ENCODE measurements at regions not wholly inside any gene's neighbourhood (a gene's known extent, or its start where the extent isn't known, plus 50 kb on each side); places are given as distances from the start of the nearest gene placed in this dataset.
"Not testable (repeated sequence)": the region's sequence is repeated elsewhere in the genome, so short reads cannot be mapped to it uniquely, and the experiment has no call there.

GRCh38 chr16:16966439-16966838 lies 504.3 kb downstream of the XYLT1 start:
- ATAC-seq (no peak), DNase-seq (no peak)
- intact Hi-C loops (cut with micrococcal nuclease): no loop called here

GRCh38 chr16:16971042-16971441 lies 499.7 kb downstream of the XYLT1 start:
- DNase-seq (no peak), ATAC-seq (no peak)
- intact Hi-C loops (cut with micrococcal nuclease): no loop called here

DNA sequence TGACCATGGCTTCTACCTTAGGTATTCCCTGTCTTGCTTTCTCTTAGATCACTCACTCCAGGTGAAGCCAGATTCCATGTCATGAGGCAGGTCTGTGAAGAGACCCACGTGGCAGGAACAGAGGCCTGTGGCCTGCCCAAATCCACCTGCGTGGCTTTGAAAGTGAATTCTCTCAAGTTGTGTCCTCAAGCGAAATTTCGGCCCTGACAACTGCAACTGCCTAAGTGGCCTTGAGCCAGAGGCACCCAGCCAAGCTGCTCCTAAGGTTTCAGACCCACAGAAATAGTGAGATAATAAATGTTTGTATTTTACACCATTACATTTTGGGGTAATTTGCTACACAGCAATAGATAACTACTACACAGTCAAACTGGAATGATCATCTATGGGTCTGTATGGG lies 497.9 kb downstream of the XYLT1 start:
- intact Hi-C loops (cut with micrococcal nuclease): no loop called here
- ATAC-seq (no peak), DNase-seq (no peak)

DNA sequence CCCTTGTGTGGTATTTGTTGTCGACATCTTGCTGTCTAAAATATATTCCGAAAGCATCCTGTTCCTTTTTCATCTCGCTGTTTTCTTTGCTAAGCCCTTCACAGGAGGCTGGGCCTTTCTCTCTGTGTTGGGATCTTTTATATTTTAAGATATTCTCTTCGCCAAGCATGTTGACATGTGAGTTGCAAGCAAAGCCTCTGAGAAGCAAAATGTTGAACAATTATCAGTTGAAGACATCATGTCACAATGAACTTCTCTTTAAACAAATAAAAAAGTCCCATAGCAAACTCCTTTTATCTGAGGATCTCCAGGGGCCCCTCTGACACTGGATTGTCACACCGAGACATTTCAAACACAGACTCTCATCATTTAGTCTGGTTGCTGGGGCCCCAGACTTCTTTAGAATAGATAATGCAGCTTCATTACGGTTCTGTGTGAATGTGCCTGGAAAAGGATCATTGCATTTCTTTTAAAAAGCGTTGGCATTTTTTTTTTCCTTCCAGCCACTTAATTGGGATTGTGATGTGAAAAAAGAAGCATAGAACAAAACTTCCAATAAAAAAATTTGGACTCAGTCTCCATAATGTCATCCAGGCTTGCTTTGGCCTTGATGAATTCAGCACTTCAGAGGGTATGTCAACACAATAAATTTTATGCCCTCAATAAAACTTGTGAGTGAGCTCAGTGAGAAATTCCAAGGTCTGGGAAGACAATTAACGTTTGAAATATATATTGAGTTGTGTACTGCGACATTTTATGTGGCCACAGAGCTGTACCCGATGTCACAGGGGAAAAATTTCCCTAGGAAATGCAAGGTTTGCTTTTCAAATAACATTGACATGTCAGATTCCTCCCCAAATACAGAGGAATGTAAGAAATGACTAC lies 496.8 kb downstream of the XYLT1 start:
- no peak for DNase-seq
- intact Hi-C loops (cut with micrococcal nuclease): no loop called here
- ATAC-seq: no peak

- ATAC-seq (no peak), DNase-seq (no peak)
- intact Hi-C loops (cut with micrococcal nuclease): no loop called here
These were observed 488.1 kb downstream of the XYLT1 start for GRCh38 chr16:16982614-16983013.

DNA sequence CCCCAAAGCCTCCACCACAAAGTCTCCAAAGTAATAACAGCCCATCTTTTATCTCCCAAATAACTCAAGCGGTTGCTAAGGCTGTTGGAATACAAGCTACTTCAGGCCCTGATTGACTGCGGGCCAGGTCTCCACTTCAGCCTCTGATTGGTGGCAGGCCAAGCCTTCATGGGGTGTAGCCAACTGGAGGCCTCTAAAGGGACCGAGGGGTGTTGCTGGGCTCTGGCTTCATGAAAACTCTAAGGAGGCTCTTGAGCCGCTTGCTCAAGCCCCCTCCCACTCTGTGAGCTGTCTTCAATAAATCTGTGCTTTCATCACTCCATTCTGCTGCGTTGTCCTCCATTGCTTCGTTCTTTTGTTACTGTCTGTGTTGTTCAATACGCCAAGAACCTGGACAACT lies 487.2 kb downstream of the XYLT1 start:
- ATAC-seq (no peak), DNase-seq (no peak)
- intact Hi-C loops (cut with micrococcal nuclease): no loop called here

DNA sequence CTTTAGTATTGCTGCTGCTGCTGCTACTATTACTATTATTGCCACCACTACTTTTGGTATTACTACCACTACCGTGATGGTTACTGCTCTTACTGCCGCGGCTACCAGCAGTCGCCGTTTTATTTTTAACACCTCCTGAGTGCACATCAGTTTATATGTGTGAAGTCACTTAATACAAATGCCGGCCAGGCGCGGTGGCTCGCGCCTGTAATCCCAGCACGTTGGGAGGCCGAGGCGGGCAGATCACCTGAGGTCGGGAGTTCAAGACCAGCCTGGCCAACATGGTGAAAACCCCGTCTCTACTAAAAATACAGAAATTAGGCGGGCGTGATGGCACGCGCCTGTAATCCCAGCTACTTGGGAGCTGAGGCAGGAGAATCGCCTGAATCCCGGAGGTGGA lies 486.7 kb downstream of the XYLT1 start:
- intact Hi-C loops (cut with micrococcal nuclease); ATAC-seq: not testable (repeated sequence)

DNA sequence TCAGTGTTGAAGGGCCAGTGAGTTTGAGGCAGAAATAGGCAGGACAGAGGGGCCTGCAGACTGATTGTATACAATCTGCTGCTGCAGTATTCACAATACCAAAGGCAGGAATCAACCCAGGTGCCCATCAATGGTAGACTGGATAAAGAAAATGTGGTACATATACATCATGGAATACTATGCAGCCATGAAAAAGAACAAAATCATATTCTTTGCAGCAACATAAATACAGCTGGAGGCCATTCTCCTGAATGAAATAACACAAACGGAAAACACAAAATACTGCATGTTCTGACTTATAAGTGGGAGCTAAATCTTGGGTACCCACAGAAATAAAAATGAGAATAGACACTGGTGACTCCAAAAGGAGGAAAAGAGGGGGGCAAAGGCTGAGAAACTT lies 485.1 kb downstream of the XYLT1 start:
- intact Hi-C loops (cut with micrococcal nuclease): no loop called here
- ATAC-seq (no peak), DNase-seq (no peak)

More for the DNA sequence above, 486.7 kb downstream of the XYLT1 start:
- DNase-seq: not testable (repeated sequence)

DNA sequence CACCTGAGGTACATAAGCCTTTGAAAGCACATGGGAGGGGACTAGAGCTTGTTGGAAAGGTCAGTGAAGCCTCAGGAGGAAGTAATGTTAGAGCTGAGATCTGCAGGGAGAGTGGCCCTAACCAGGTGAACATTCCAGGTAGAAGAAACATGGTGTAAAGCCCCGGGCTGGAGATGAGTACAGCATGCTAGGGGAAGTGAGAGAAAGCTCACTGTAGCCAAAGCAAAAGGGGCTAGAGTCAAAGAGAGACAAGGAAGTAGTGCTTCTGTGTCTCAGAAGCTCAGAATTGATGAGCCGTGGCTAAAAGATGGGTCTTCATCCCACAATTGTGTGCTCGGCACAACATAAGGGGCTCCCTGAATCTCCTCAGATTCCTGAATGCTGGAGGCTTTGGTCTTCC lies 481.8 kb downstream of the XYLT1 start:
- intact Hi-C loops (cut with micrococcal nuclease): no loop called here
- DNase-seq: no peak
- no peak for ATAC-seq

- intact Hi-C loops (cut with micrococcal nuclease): no loop called here
- DNase-seq: no peak
- ATAC-seq: no peak
These were observed 481.4 kb downstream of the XYLT1 start for GRCh38 chr16:16989368-16989767.

GRCh38 chr16:16991711-16992110 lies 479.0 kb downstream of the XYLT1 start:
- DNase-seq (no peak), ATAC-seq (no peak)
- intact Hi-C loops (cut with micrococcal nuclease): no loop called here

DNA sequence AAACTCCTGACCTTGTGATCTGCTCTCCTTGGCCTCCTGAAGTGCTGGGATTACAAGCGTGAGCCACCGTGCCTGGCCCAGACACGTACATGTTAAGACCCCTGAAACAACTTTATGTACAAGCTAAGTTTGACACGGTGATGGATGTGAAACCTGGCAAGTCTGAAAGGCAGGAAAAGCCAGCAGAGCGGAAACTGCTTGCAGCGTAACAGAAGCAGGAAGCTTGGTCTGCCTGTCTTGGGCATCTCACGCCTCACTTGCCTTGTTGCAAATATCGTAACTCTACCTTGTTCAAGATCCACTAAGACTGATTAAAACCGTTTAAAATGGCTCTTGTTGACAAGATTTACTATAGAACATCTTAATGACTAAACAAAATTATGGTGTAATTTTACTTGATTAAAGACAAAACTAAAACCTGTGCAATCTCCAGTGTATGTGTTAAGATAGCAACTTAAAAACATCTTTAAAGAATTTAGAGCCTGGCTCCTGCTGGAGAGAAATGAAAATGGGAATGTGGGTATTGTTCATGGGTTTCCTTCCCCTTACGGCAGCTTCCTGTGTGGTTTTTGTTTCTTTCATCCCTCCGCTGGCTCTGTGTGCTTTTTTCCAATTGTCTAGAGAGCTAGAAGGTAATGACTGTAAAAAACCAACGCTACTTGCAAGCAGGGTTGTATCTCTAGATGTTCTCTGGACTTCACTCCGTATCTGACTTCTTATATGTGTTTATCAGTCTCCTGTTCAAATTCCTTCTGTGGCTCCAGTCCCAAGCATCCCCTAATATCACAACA lies 477.6 kb downstream of the XYLT1 start:
- intact Hi-C loops (cut with micrococcal nuclease): no loop called here
- DNase-seq (no peak), ATAC-seq (no peak)

- ATAC-seq: no peak
- intact Hi-C loops (cut with micrococcal nuclease): no loop called here
These were observed 475.9 kb downstream of the XYLT1 start for GRCh38 chr16:16994831-16995230.

GRCh38 chr16:16996827-16997226 lies 473.9 kb downstream of the XYLT1 start:
- DNase-seq: no peak
- no peak for ATAC-seq
- intact Hi-C loops (cut with micrococcal nuclease): no loop called here

More at GRCh38 chr16:16994831-16995230, 475.9 kb downstream of the XYLT1 start:
- DNase-seq: no peak

DNA sequence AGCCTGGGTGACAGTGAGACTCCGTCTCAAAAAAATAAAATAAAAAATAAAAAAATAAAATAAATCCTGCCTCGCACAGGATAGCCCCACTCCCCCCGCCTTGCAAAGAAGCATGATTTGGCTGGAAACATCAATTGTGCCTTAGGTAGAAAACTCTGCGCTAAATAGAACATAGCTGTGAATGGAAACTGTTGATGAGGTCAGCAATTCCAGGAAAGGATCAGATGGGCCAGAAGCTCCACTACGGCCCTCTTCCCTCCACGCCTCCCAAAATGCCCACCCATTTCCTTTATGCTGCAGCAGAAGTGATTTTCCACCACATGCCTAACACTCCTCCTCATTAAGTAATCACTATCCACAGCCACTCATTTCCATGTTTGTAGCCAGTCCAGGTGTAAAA lies 473.4 kb downstream of the XYLT1 start:
- intact Hi-C loops (cut with micrococcal nuclease): no loop called here
- DNase-seq (no peak), ATAC-seq (no peak)

- ATAC-seq (no peak), DNase-seq (no peak)
- intact Hi-C loops (cut with micrococcal nuclease): no loop called here
These were observed 469.3 kb downstream of the XYLT1 start for GRCh38 chr16:17001471-17001870.

DNA sequence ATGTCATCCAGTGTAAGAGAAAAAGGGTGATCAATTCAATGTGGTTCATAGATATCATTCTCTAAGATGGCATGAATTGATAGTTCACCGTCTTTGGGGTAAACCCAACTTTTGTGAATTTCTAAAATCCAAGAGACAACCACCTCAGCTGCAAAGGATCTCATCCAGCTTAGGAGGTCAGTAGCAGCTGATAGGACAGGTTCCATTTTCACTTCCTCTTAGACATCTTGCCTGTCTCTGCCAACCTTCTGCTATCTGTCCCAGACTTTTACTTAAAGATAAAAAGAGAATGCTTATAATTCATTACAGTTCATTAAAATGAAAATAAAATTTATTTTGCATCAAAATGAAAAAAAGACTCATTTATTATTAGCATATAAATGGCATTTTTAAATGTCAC lies 468.2 kb downstream of the XYLT1 start:
- DNase-seq (no peak), ATAC-seq (no peak)
- intact Hi-C loops (cut with micrococcal nuclease): no loop called here

GRCh38 chr16:17005963-17006362 lies 464.8 kb downstream of the XYLT1 start:
- DNase-seq; intact Hi-C loops (cut with micrococcal nuclease); ATAC-seq: not testable (repeated sequence)

DNA sequence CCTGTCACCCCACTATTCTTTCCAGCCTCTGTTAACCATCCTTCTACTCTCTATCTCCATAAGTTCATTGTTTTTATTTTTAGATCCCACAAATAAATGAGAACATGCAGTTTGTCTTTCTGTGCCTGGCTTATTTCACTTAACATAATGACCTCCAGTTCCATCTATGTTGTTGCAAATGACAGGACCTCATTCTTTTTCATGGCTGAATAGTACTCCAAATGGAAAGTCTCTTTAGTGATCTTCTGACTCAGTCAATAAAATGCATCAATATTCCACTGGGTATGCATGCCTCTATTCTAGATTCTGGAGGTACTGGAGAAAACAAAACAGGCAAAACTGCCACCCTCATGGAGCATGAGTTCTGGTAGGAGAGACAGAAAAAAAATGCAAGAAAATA lies 459.0 kb downstream of the XYLT1 start:
- intact Hi-C loops (cut with micrococcal nuclease): no loop called here
- DNase-seq (no peak), ATAC-seq (no peak)

- intact Hi-C loops (cut with micrococcal nuclease): no loop called here
These were observed 457.7 kb downstream of the XYLT1 start for GRCh38 chr16:17013038-17013437.

More at GRCh38 chr16:17013038-17013437, 457.7 kb downstream of the XYLT1 start:
- DNase-seq: no peak
- no peak for ATAC-seq

Measured in left ventricle myocardium superior (tissue), 1 donor.